Nephron (organoid): ENCODE measurements at regions not wholly inside any gene's neighbourhood (a gene's known extent, or its start where the extent isn't known, plus 50 kb on each side); places are given as distances from the start of the nearest gene placed in this dataset.

Source experiments
- H3K27ac Mint-ChIP-seq, 3 experiments: 2 replicates each; pipeline ENCODE4 v1.8.0; 2020; ENCODE audit warnings: mixed read lengths in 3 of 3, mild to moderate bottlenecking in 2 of 3, moderate library complexity in 1 of 3
- H3K27me3 Mint-ChIP-seq: 2 replicates; pipeline ENCODE4 v1.8.0; 2021; ENCODE audit warnings: low read depth, mild to moderate bottlenecking, moderate library complexity, mixed read lengths
- H3K36me3 Mint-ChIP-seq: 2 replicates; pipeline ENCODE4 v1.8.0; 2020; ENCODE audit warnings: low read depth, mixed read lengths
- H3K4me1 Mint-ChIP-seq: 2 replicates; pipeline ENCODE4 v1.8.0; 2020; ENCODE audit warnings: mixed read lengths
- H3K4me3 Mint-ChIP-seq, 3 experiments: 2 replicates each; pipeline ENCODE4 v1.8.0; 2020; ENCODE audit warnings: mild to moderate bottlenecking in 3 of 3, mixed read lengths in 3 of 3, moderate library complexity in 2 of 3
- H3K9me3 Mint-ChIP-seq: 2 replicates; pipeline ENCODE4 v1.8.0; 2020; ENCODE audit warnings: mixed read lengths
- CTCF ChIP-seq, 3 experiments: fragments of 200-600 bp; sonication (generic); IDR thresholded peaks; one replicate each; pipeline ENCODE4 v1.5.0; 2021; ENCODE audit warnings: antibody characterized with exemption in 3 of 3; ENCODE audit not compliant: unreplicated experiment in 3 of 3

GRCh38 chr10:3908183-3908582, 123.2 kb upstream of the KLF6 start:
- Mint-ChIP-seq H3K36me3 (no peaks in the 10 kb centered on the region), H3K4me3 (no peak overlapping the region), H3K9me3 (peaks cover 6% of the 10 kb centered on the region), H3K4me1 (no peaks in the 10 kb centered on the region), H3K27me3 (peaks cover 3% of the 10 kb centered on the region), H3K27ac (no peak overlapping the region)
- TF ChIP-seq CTCF (IDR thresholded peaks at IDR 0.05; ENCODE audit: unreplicated experiment in 3 of 3) = no peak

- H3K27ac Mint-ChIP-seq = no peak overlapping the region
- no peak overlapping the region for H3K4me3 Mint-ChIP-seq
- peaks cover 2% of the 10 kb centered on the region for H3K27me3 Mint-ChIP-seq
- H3K9me3 Mint-ChIP-seq = peaks cover 6% of the 10 kb centered on the region
- no peaks in the 10 kb centered on the region for H3K4me1 Mint-ChIP-seq
- no peak for TF ChIP-seq CTCF (IDR thresholded peaks at IDR 0.05; ENCODE audit: unreplicated experiment in 3 of 3)
- H3K36me3 Mint-ChIP-seq = no peaks in the 10 kb centered on the region
These were observed 122.5 kb upstream of the KLF6 start for GRCh38 chr10:3907514-3907913.

DNA sequence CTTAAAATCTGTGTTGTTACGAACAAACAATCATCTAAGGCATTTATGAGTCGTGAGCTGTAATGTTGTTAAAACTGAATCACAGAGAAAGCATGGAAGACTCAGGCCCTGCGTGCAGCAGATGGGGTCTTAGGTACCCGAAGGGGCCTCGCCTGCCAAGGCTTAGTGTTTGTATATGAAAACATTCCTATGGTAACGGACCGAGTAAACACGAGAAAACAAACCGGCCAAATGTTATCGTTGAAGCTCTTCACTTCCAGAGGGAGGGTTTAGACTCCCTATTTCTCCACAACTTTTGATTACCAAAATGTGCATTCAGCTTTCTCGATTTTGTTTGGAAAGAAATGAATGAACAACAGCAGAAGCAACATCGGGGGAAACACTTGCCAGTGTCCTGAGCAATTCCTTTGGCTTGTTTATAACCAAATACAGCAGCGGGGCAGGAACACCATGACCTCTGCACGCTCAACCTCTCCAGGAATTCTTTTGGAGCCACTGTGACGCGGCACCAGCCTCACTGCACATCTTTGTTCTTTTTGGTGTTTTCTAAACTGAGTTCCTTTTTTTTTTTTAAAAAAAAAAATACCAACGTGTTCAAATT, 121.6 kb upstream of the KLF6 start:
- Mint-ChIP-seq H3K27me3 (no peaks in the 10 kb centered on the region), H3K4me1 (no peaks in the 10 kb centered on the region), H3K36me3 (no peaks in the 10 kb centered on the region), H3K9me3 (peaks cover 6% of the 10 kb centered on the region), H3K4me3 (no peak overlapping the region), H3K27ac (no peak overlapping the region)
- no peak for TF ChIP-seq CTCF (IDR thresholded peaks at IDR 0.05; ENCODE audit: unreplicated experiment in 3 of 3)

DNA sequence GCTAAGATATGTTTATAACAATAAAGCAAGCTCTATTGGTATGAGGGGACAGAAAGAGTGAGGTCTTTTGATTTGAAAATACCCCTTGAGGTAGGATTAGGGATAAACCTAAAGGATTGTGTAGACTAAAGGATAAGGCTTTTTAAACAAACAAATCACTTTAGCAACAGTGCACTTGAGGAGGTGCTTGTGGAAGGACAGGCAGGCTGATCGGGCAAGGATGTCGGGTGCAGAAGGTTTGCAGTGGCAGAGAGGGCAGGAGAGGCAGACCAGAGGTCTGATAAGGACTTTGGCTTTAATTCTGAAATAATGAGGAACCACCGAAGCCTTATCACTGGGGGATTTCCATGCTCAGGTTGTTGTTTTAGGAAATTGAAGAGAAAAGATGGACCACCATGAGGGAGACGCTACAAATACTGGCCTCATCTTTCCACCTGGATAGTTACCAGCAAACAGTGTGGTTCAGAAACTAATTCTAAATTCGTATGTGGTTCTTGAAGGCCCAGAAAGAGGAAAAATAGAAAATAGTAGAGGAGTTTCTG, 119.5 kb upstream of the KLF6 start:
- Mint-ChIP-seq H3K27ac (no peak overlapping the region), H3K4me3 (no peak overlapping the region), H3K4me1 (no peaks in the 10 kb centered on the region)

DNA sequence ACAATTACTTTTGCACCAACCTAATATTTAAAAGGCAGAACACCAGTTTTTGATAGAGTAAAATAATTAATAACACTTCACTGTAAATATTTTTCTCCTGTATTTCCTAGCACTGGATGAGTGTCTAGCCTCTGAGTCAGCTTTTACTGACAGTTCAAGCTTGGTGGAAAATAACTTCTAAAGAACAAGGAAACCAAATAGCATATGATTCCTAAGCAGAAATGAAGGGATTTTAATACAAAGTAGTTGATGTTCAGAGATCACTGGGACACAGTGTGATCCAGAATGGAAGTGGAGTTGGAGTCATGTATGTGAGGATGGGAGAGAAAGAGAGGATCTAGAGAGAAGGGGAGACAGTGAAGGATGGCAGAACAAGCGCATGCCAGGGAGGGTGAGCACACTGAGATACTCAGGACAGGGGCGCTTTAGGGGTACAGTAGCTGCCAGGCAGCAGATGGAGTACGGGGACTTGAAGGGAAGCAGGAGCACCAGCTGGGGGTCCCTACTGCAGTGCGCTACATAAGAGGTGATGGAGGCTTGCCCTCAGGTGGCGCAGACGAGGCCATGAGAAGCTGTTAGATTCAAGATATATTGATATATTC, 117.9 kb upstream of the KLF6 start:
- Mint-ChIP-seq H3K4me3 (no peak overlapping the region), H3K36me3 (no peaks in the 10 kb centered on the region), H3K9me3 (peaks cover 6% of the 10 kb centered on the region), H3K4me1 (peaks cover 4% of the 10 kb centered on the region), H3K27ac (no peak overlapping the region), H3K27me3 (no peaks in the 10 kb centered on the region)
- no peak for TF ChIP-seq CTCF (IDR thresholded peaks at IDR 0.05; ENCODE audit: unreplicated experiment in 3 of 3)

More for the DNA sequence above, 119.5 kb upstream of the KLF6 start:
- no peak for TF ChIP-seq CTCF (IDR thresholded peaks at IDR 0.05; ENCODE audit: unreplicated experiment in 3 of 3)
- no peaks in the 10 kb centered on the region for H3K36me3 Mint-ChIP-seq
- peaks cover 6% of the 10 kb centered on the region for H3K9me3 Mint-ChIP-seq
- no peaks in the 10 kb centered on the region for H3K27me3 Mint-ChIP-seq
